A549 (cell line): ENCODE measurements at regions not wholly inside any gene's neighbourhood (a gene's known extent, or its start where the extent isn't known, plus 50 kb on each side); places are given as distances from the start of the nearest gene placed in this dataset.

Experiments used
- CTCF ChIP-seq: fragments of >200 bp; sonication (Bioruptor Twin); formaldehyde crosslinking; IDR thresholded peaks from 3 replicates; pipeline ENCODE4 v1.5.1; 2016
- EP300 ChIP-seq, 2 experiments: fragments of >200 bp; sonication (Bioruptor Twin); formaldehyde crosslinking; IDR thresholded peaks; 2 replicates in 1 of 2; 3 replicates in 1 of 2; pipeline ENCODE4 v1.6.1; 2016 to 2017
- HOXB13 ChIP-seq: fragments of 250-450 bp; sonication (Bioruptor Pico); IDR thresholded peaks from 2 replicates; pipeline ENCODE4 v1.5.0; 2020; ENCODE audit warnings: low read depth, mild to moderate bottlenecking, moderate library complexity
- HOXB5 ChIP-seq: fragments of 250-450 bp; sonication (Bioruptor Pico); IDR thresholded peaks from 2 replicates; pipeline ENCODE4 v1.5.0; 2020; ENCODE audit warnings: mild to moderate bottlenecking, moderate library complexity
- MAX ChIP-seq: IDR thresholded peaks from 2 replicates; pipeline ENCODE4 v1.6.1; 2012
- POLR2A ChIP-seq: IDR thresholded peaks from 2 replicates; pipeline ENCODE4 v1.6.1; 2012; ENCODE audit warnings: mild to moderate bottlenecking, low read length
- RAD21 ChIP-seq, 2 experiments: fragments of >200 bp in 1 of 2; sonication (Bioruptor Twin) in 1 of 2; formaldehyde crosslinking in 1 of 2; IDR thresholded peaks in 1 of 2; conservative IDR thresholded peaks in 1 of 2; 2 replicates in 1 of 2; 3 replicates in 1 of 2; pipeline ENCODE4 v1.6.1; 2012 to 2018; ENCODE audit warnings: inconsistent platforms in 1 of 2
- RCOR1 ChIP-seq: fragments of 150-350 bp; IDR thresholded peaks from 2 replicates; pipeline ENCODE4 v1.6.1; 2014; ENCODE audit warnings: antibody characterized with exemption, low read length, low read depth
- REST ChIP-seq: fragments of 200-600 bp; sonication (generic); IDR thresholded peaks from 2 replicates; pipeline ENCODE4 v1.6.1; 2016; ENCODE audit warnings: antibody characterized with exemption, mild to moderate bottlenecking, moderate library complexity

- TF ChIP-seq RAD21 (conservative IDR thresholded peaks at IDR 0.05 in 1 of 2, IDR thresholded peaks at IDR 0.05 in 1 of 2), result no peak
- no peak for TF ChIP-seq CTCF
- no peak for TF ChIP-seq POLR2A
- no peak for TF ChIP-seq HOXB5
- TF ChIP-seq RCOR1, result no peak
- TF ChIP-seq REST, result no peak
- TF ChIP-seq MAX, result no peak
- TF ChIP-seq HOXB13 (CRISPR knock-in tag), result no peak
- no peak for TF ChIP-seq EP300 (IDR thresholded peaks at IDR 0.05)
Measured at GRCh38 chr10:47133871-47134570, 166.0 kb upstream of the GDF10 start.
